BJ (cell line): ENCODE measurements at regions not wholly inside any gene's neighbourhood (a gene's known extent, or its start where the extent isn't known, plus 50 kb on each side); places are given as distances from the start of the nearest gene placed in this dataset.

Experiments used
- CTCF ChIA-PET: fragments of 350-600 bp; formaldehyde crosslinking; extraction: SDS; loops from one replicate; lab custom pipeline; 2021; ENCODE audit warnings: antibody characterized with exemption, inconsistent platforms; lab: Yijun Ruan, JAX
- POLR2A ChIA-PET: fragments of 300-600 bp; sonication (Branson Sonifier 250); formaldehyde crosslinking; extraction: SDS; loops from one replicate; lab custom pipeline; 2021; ENCODE audit warnings: antibody characterized with exemption; lab: Charles Lee
- DNase-seq: peaks from one replicate; pipeline ENCODE4 v3.0.0-alpha.2; 2011; ENCODE audit warnings: low read depth
- H3K27me3 ChIP-seq: 2 replicates; pipeline ENCODE4 v1.6.0; 2011; ENCODE audit warnings: low read length; ENCODE audit not compliant: control insufficient read depth, insufficient read depth
- H3K36me3 ChIP-seq: 2 replicates; pipeline ENCODE4 v1.5.1; 2011; ENCODE audit warnings: low read length; ENCODE audit not compliant: control insufficient read depth, insufficient read depth
- H3K4me3 ChIP-seq: 2 replicates; pipeline ENCODE4 v1.5.1; 2011; ENCODE audit warnings: low read depth, mild to moderate bottlenecking, control low read depth, low read length
- CTCF ChIP-seq: IDR thresholded peaks from 2 replicates; pipeline ENCODE4 v1.5.1; 2011; ENCODE audit warnings: low read depth, mild to moderate bottlenecking, control low read depth, inconsistent platforms, low read length, moderate library complexity; ENCODE audit not compliant: insufficient read depth

GRCh38 chr6:9796827-9797226, 618.0 kb downstream of the TFAP2A start:
- TF ChIP-seq CTCF = no peak
- Histone ChIP-seq H3K27me3 (no peaks in the 10 kb centered on the region), H3K36me3 (no peaks in the 10 kb centered on the region), H3K4me3 (no peak overlapping the region)
- CTCF ChIA-PET = no interaction called here
- POLR2A ChIA-PET = no interaction called here
- no peak for DNase-seq

GRCh38 chr6:9795880-9796279, 619.0 kb downstream of the TFAP2A start:
- H3K27me3 ChIP-seq = no peaks in the 10 kb centered on the region
- H3K4me3 ChIP-seq = no peak overlapping the region
- H3K36me3 ChIP-seq = no peaks in the 10 kb centered on the region
- ChIA-PET POLR2A (no interaction called here), CTCF (interaction anchor here (0.5 kb wide), 1 partner anchor 448 kb away, joined by 3 read pairs; no protein-coding TSS in a partner anchor)
- DNase-seq = no peak
- TF ChIP-seq CTCF = no peak

GRCh38 chr6:9789201-9789600, 625.7 kb downstream of the TFAP2A start:
- 0 out of 2 replicates have a peak, but pooled peaks have one; percentile 13 for TF ChIP-seq CTCF
- Histone ChIP-seq H3K4me3 (no peak overlapping the region), H3K27me3 (no peaks in the 10 kb centered on the region), H3K36me3 (no peaks in the 10 kb centered on the region)
- CTCF ChIA-PET = no interaction called here
- DNase-seq = peak; percentile 5
- POLR2A ChIA-PET = no interaction called here

GRCh38 chr6:9784786-9785185, 630.1 kb downstream of the TFAP2A start:
- no peaks in the 10 kb centered on the region for H3K27me3 ChIP-seq
- DNase-seq = no peak
- TF ChIP-seq CTCF = no peak
- ChIA-PET POLR2A (no interaction called here), CTCF (no interaction called here)
- no peak overlapping the region for H3K4me3 ChIP-seq
- H3K36me3 ChIP-seq = no peaks in the 10 kb centered on the region

- no peak for TF ChIP-seq CTCF
- no peak for DNase-seq
- no peaks in the 10 kb centered on the region for H3K27me3 ChIP-seq
- no peaks in the 10 kb centered on the region for H3K36me3 ChIP-seq
- CTCF ChIA-PET = no interaction called here
- POLR2A ChIA-PET = no interaction called here
- H3K4me3 ChIP-seq = no peak overlapping the region
Observed at GRCh38 chr6:9783567-9783966, 631.3 kb downstream of the TFAP2A start.
